ENCODE measurements at regions not wholly inside any gene's neighbourhood (a gene's known extent, or its start where the extent isn't known, plus 50 kb on each side); places are given as distances from the start of the nearest gene placed in this dataset.

DNA sequence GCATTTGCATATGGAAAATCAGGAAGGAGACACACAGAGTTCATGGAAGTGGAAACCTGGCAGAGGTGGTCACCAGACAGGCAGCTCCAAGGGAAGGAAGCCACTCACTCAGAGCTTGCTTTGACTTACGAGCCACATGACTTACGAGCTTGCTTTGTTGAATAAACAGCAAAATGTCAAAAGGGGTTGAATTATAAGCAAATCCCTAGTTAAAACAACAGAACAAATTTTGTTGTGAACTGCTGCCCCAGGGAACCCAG is 164.3 kb downstream of the SYK start:
- Mint-ChIP-seq H3K4me1 (ENCODE audit: unreplicated experiment) (peaks cover 74% of the 10 kb centered on the region), H3K27ac (ENCODE audit: unreplicated experiment) (peak overlapping the region; percentile 85), H3K36me3 (ENCODE audit: unreplicated experiment) (no peaks in the 10 kb centered on the region), H3K9me3 (ENCODE audit: unreplicated experiment) (no peaks in the 10 kb centered on the region), H3K27me3 (ENCODE audit: unreplicated experiment) (no peaks in the 10 kb centered on the region), H3K4me3 (ENCODE audit: unreplicated experiment) (no peak overlapping the region)
- TF ChIP-seq, protein P1, sequence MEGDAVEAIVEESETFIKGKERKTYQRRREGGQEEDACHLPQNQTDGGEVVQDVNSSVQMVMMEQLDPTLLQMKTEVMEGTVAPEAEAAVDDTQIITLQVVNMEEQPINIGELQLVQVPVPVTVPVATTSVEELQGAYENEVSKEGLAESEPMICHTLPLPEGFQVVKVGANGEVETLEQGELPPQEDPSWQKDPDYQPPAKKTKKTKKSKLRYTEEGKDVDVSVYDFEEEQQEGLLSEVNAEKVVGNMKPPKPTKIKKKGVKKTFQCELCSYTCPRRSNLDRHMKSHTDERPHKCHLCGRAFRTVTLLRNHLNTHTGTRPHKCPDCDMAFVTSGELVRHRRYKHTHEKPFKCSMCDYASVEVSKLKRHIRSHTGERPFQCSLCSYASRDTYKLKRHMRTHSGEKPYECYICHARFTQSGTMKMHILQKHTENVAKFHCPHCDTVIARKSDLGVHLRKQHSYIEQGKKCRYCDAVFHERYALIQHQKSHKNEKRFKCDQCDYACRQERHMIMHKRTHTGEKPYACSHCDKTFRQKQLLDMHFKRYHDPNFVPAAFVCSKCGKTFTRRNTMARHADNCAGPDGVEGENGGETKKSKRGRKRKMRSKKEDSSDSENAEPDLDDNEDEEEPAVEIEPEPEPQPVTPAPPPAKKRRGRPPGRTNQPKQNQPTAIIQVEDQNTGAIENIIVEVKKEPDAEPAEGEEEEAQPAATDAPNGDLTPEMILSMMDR (IDR thresholded peaks at IDR 0.05), result no peak
- no peak for DNase-seq (ENCODE audit: extremely low spot score, unreplicated experiment)

DNA sequence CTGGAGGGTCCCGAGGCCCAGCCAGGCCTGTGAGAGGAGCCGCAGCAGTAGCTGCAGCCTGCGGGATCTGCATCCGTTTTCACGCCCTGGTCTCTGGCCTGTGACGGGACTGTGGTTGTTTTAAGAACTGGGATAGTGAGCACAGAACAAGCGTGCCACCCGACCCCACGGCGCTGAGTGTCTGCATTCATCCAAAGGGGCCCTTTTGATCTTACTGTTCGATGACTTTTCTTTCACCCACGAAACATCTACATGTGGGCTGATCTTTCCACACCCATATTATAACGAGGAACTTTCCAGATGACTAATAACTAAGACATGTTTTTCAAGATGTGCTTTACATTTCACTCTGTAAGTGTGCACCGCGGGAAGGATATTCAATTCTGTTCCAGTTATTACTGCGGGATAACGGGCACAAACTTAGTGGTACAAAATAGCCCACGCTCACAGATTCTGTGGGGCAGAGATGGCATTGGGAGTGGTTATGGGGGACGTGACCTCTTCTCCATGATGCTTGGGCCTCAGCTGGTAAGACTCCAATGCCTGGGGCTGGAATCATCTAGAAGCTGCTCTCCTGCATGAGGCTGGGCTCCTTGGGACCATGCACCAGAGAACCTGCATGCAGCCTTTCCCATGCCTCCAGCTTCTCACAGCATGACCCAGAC is 165.0 kb downstream of the SYK start:
- H3K36me3 Mint-ChIP-seq (ENCODE audit: unreplicated experiment), result no peaks in the 10 kb centered on the region
- no peaks in the 10 kb centered on the region for H3K9me3 Mint-ChIP-seq (ENCODE audit: unreplicated experiment)
- DNase-seq (ENCODE audit: extremely low spot score, unreplicated experiment), result no peak
- peak overlapping the region; percentile 85 for H3K27ac Mint-ChIP-seq (ENCODE audit: unreplicated experiment)
- no peaks in the 10 kb centered on the region for H3K27me3 Mint-ChIP-seq (ENCODE audit: unreplicated experiment)
- TF ChIP-seq, protein P1 (IDR thresholded peaks at IDR 0.05), result no peak
- H3K4me3 Mint-ChIP-seq (ENCODE audit: unreplicated experiment), result peak overlapping the region; percentile 0
- peaks cover 67% of the 10 kb centered on the region for H3K4me1 Mint-ChIP-seq (ENCODE audit: unreplicated experiment)

- peak overlapping the region; percentile 85 for H3K27ac Mint-ChIP-seq (ENCODE audit: unreplicated experiment)
- no peaks in the 10 kb centered on the region for H3K27me3 Mint-ChIP-seq (ENCODE audit: unreplicated experiment)
- H3K36me3 Mint-ChIP-seq (ENCODE audit: unreplicated experiment), result no peaks in the 10 kb centered on the region
- H3K4me3 Mint-ChIP-seq (ENCODE audit: unreplicated experiment), result no peak overlapping the region
- TF ChIP-seq, protein P1 (IDR thresholded peaks at IDR 0.05), result no peak
- H3K9me3 Mint-ChIP-seq (ENCODE audit: unreplicated experiment), result no peaks in the 10 kb centered on the region
- H3K4me1 Mint-ChIP-seq (ENCODE audit: unreplicated experiment), result peaks cover 64% of the 10 kb centered on the region
- no peak for DNase-seq (ENCODE audit: extremely low spot score, unreplicated experiment)
These were observed 165.5 kb downstream of the SYK start for GRCh38 chr9:90967145-90967538.

DNA sequence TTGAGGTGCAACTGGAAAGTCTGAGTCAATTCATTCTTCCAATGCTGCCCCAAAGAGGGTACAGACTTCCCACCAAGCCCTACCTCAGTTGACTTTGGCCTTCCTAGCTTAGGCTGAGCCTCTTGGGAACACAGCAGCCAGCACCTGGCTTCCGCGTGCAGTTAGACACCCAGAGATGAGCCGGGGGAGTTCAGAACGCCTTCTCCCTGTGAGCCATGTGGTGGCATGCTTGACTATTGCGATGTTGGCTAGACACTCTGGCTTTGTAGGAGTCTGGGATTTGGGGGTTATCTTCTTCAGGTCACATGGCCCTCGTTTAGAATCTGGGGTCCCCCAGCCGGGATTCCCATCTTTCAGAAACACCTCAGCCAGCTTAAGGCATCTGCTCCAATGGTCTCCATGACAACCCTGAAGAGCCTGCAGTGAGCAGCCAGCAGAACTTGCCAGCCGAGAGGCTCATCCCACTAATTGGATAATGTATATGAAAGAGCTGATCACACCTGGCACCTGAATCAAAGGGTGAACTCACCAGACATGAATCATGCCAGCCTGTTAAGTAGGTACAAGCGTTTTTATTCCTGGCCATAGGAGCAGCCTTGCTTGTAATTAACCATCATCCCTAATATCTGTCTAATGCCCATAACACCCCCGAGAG is 167.5 kb downstream of the SYK start:
- TF ChIP-seq, protein P1 (IDR thresholded peaks at IDR 0.05), result no peak
- Mint-ChIP-seq H3K4me3 (ENCODE audit: unreplicated experiment) (no peak overlapping the region), H3K27ac (ENCODE audit: unreplicated experiment) (peak overlapping the region; percentile 61), H3K9me3 (ENCODE audit: unreplicated experiment) (no peaks in the 10 kb centered on the region), H3K27me3 (ENCODE audit: unreplicated experiment) (no peaks in the 10 kb centered on the region), H3K36me3 (ENCODE audit: unreplicated experiment) (no peaks in the 10 kb centered on the region), H3K4me1 (ENCODE audit: unreplicated experiment) (peaks cover 72% of the 10 kb centered on the region)
- DNase-seq (ENCODE audit: extremely low spot score, unreplicated experiment), result no peak

- Mint-ChIP-seq H3K36me3 (ENCODE audit: unreplicated experiment) (no peaks in the 10 kb centered on the region), H3K9me3 (ENCODE audit: unreplicated experiment) (no peaks in the 10 kb centered on the region), H3K27me3 (ENCODE audit: unreplicated experiment) (no peaks in the 10 kb centered on the region), H3K4me1 (ENCODE audit: unreplicated experiment) (peaks cover 69% of the 10 kb centered on the region), H3K27ac (ENCODE audit: unreplicated experiment) (peak overlapping the region; percentile 61), H3K4me3 (ENCODE audit: unreplicated experiment) (no peak overlapping the region)
- no peak for DNase-seq (ENCODE audit: extremely low spot score, unreplicated experiment)
- TF ChIP-seq, protein P1 (IDR thresholded peaks at IDR 0.05), result no peak
These were observed 169.0 kb downstream of the SYK start for GRCh38 chr9:90970608-90971007.
